ENCODE measurements at regions not wholly inside any gene's neighbourhood (a gene's known extent, or its start where the extent isn't known, plus 50 kb on each side); places are given as distances from the start of the nearest gene placed in this dataset.

DNA sequence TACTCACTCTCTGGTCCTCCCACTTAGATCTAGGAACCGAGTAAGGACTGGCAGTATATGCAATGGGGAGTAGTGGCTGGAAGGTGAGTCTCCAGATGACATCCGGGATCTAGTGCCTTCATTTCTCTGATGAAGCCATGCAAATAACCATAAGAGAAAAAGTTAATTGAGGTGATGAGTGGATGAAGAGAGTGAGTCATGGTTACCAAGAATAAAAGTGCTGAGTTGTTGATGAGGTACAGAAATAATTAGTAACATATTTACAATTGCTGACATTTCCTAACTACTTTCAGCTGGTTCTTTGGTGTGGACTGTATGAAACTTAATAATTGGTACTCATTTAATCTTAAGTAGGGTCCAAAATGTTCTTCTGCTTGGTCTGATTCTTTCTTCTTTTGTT, 146.7 kb upstream of the PITX2 start:
- no peaks in the 10 kb centered on the region for H3K4me1 ChIP-seq (ENCODE audit: control insufficient read depth, extremely low read depth, insufficient read depth, low read length)
- TF ChIP-seq, protein P1, sequence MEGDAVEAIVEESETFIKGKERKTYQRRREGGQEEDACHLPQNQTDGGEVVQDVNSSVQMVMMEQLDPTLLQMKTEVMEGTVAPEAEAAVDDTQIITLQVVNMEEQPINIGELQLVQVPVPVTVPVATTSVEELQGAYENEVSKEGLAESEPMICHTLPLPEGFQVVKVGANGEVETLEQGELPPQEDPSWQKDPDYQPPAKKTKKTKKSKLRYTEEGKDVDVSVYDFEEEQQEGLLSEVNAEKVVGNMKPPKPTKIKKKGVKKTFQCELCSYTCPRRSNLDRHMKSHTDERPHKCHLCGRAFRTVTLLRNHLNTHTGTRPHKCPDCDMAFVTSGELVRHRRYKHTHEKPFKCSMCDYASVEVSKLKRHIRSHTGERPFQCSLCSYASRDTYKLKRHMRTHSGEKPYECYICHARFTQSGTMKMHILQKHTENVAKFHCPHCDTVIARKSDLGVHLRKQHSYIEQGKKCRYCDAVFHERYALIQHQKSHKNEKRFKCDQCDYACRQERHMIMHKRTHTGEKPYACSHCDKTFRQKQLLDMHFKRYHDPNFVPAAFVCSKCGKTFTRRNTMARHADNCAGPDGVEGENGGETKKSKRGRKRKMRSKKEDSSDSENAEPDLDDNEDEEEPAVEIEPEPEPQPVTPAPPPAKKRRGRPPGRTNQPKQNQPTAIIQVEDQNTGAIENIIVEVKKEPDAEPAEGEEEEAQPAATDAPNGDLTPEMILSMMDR (optimal IDR thresholded peaks at IDR 0.05 in 1 of 3, IDR thresholded peaks at IDR 0.05 in 1 of 3, conservative IDR thresholded peaks at IDR 0.05 in 1 of 3; ENCODE audit: extremely low read depth in 1 of 3, insufficient read depth in 2 of 3, low read length in 3 of 3), result no peak
- TF ChIP-seq EZH2 (IDR thresholded peaks at IDR 0.05; ENCODE audit: low read length), result no peak
- H3K4me3 ChIP-seq (ENCODE audit: control insufficient read depth in 2 of 3, extremely low read depth in 1 of 3, insufficient read depth in 2 of 3, low read depth in 1 of 3, low read length in 3 of 3), result no peak overlapping the region
- no peaks in the 10 kb centered on the region for H3K27me3 ChIP-seq (ENCODE audit: control insufficient read depth, extremely low read depth, insufficient read depth, low read length)
- no peak overlapping the region for H3K4me2 ChIP-seq (ENCODE audit: control insufficient read depth, extremely low read depth, insufficient read depth, low read depth, low read length)
- no peak overlapping the region for H2AFZ ChIP-seq (ENCODE audit: control insufficient read depth, low read length)
- no peaks in the 10 kb centered on the region for H3K9me1 ChIP-seq (ENCODE audit: control insufficient read depth, extremely low read depth, insufficient read depth, low read length)
- no peak overlapping the region for H3K9ac ChIP-seq (ENCODE audit: control insufficient read depth, extremely low read depth, insufficient read depth, low read length)
- no peaks in the 10 kb centered on the region for H3K9me3 ChIP-seq (ENCODE audit: control insufficient read depth, low read depth, low read length)
- H3K79me2 ChIP-seq (ENCODE audit: control insufficient read depth, insufficient read depth, low read length), result no peaks in the 10 kb centered on the region
- DNase-seq (ENCODE audit: low read depth, low spot score) (no peak), FAIRE-seq (no peak)
- no peaks in the 10 kb centered on the region for H3K36me3 ChIP-seq (ENCODE audit: control insufficient read depth in 2 of 2, extremely low read depth in 1 of 2, insufficient read depth in 2 of 2, low read length in 2 of 2)
- H4K20me1 ChIP-seq (ENCODE audit: control insufficient read depth, extremely low read depth, insufficient read depth, low read length), result no peaks in the 10 kb centered on the region
- dilution Hi-C loops (cut with MboI; ENCODE audit: extremely low pct_ligation_motif_present, low sequenced_read_pairs), result no loop called here
- H3K27ac ChIP-seq (ENCODE audit: control insufficient read depth, insufficient read depth, low read length), result no peak overlapping the region

DNA sequence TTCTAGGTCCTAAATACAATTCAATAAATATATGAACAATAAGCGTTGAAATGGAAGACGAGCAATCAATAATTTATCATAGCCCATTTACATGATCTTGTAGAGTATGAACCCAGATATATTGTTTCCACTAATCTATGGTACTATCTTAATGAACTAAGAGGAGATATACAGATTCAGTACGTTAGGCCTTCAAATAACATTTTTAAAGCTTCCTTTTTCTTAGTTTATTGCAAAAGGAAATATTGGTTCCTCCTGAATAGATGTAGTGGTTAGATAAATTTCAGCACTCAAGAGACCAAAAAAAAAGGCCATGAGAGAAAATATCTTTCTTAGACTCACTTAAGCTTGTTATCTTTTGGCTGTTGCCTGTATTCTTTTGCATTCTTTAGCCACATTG, 147.5 kb upstream of the PITX2 start:
- Histone ChIP-seq H3K9me1 (ENCODE audit: control insufficient read depth, extremely low read depth, insufficient read depth, low read length) (no peaks in the 10 kb centered on the region), H2AFZ (ENCODE audit: control insufficient read depth, low read length) (no peak overlapping the region), H3K79me2 (ENCODE audit: control insufficient read depth, insufficient read depth, low read length) (no peaks in the 10 kb centered on the region), H3K9ac (ENCODE audit: control insufficient read depth, extremely low read depth, insufficient read depth, low read length) (no peak overlapping the region), H3K27ac (ENCODE audit: control insufficient read depth, insufficient read depth, low read length) (no peak overlapping the region), H3K4me3 (ENCODE audit: control insufficient read depth in 2 of 3, extremely low read depth in 1 of 3, insufficient read depth in 2 of 3, low read depth in 1 of 3, low read length in 3 of 3) (no peak overlapping the region), H3K36me3 (ENCODE audit: control insufficient read depth in 2 of 2, extremely low read depth in 1 of 2, insufficient read depth in 2 of 2, low read length in 2 of 2) (no peaks in the 10 kb centered on the region), H3K9me3 (ENCODE audit: control insufficient read depth, low read depth, low read length) (no peaks in the 10 kb centered on the region), H4K20me1 (ENCODE audit: control insufficient read depth, extremely low read depth, insufficient read depth, low read length) (no peaks in the 10 kb centered on the region), H3K4me1 (ENCODE audit: control insufficient read depth, extremely low read depth, insufficient read depth, low read length) (no peaks in the 10 kb centered on the region), H3K4me2 (ENCODE audit: control insufficient read depth, extremely low read depth, insufficient read depth, low read depth, low read length) (no peak overlapping the region), H3K27me3 (ENCODE audit: control insufficient read depth, extremely low read depth, insufficient read depth, low read length) (no peaks in the 10 kb centered on the region)
- dilution Hi-C loops (cut with MboI; ENCODE audit: extremely low pct_ligation_motif_present, low sequenced_read_pairs), result no loop called here
- no peak for TF ChIP-seq EZH2 (IDR thresholded peaks at IDR 0.05; ENCODE audit: low read length)
- TF ChIP-seq, protein P1 (optimal IDR thresholded peaks at IDR 0.05 in 1 of 3, IDR thresholded peaks at IDR 0.05 in 1 of 3, conservative IDR thresholded peaks at IDR 0.05 in 1 of 3; ENCODE audit: extremely low read depth in 1 of 3, insufficient read depth in 2 of 3, low read length in 3 of 3), result no peak
- DNase-seq (ENCODE audit: low read depth, low spot score) (no peak), FAIRE-seq (no peak)

Data from keratinocyte (primary cell).